Uterus (tissue), 3 donors: ENCODE measurements at regions not wholly inside any gene's neighbourhood (a gene's known extent, or its start where the extent isn't known, plus 50 kb on each side); places are given as distances from the start of the nearest gene placed in this dataset. TPM values are rescaled to one million over a fixed set of nuclear protein-coding genes. Genes with fewer than 3 reads are reported as not detected.

Experiments
- DNase-seq, 2 donors: peaks; one replicate each; pipeline ENCODE4 v3.0.0-alpha.2; 2019 to 2020
- H3K27ac ChIP-seq, 2 donors: fragments of 200-600 bp; sonication (generic); 1 replicate in 1 of 2; 2 replicates in 1 of 2; pipeline ENCODE4 v1.5.1; 2016 to 2018
- H3K27me3 ChIP-seq, 2 donors: fragments of 200-600 bp; sonication (generic); one replicate each; pipeline ENCODE4 v1.5.1; 2018 to 2019; ENCODE audit warnings: control low read depth in 1 of 2
- H3K36me3 ChIP-seq, 2 donors: fragments of 200-600 bp; sonication (generic); one replicate each; pipeline ENCODE4 v1.5.1; 2019; ENCODE audit warnings: control low read depth in 1 of 2
- H3K4me1 ChIP-seq, 2 donors: fragments of 200-600 bp; sonication (generic); one replicate each; pipeline ENCODE4 v1.5.1; 2018 to 2019; ENCODE audit warnings: control low read depth in 1 of 2
- H3K4me3 ChIP-seq, 2 donors: fragments of 200-600 bp; sonication (generic); 1 replicate in 1 of 2; 2 replicates in 1 of 2; pipeline ENCODE4 v1.5.1; 2018 to 2019; ENCODE audit warnings: mild to moderate bottlenecking in 1 of 2
- H3K9me3 ChIP-seq, 2 donors: fragments of 200-600 bp; sonication (generic); one replicate each; pipeline ENCODE4 v1.5.1; 2019; ENCODE audit warnings: control low read depth in 1 of 2
- POLR2A ChIP-seq, 2 donors: fragments of 450-650 bp; IDR thresholded peaks; one replicate each; pipeline ENCODE4 v1.6.1; 2016; ENCODE audit warnings: antibody characterized with exemption in 2 of 2, mild to moderate bottlenecking in 1 of 2, moderate library complexity in 1 of 2
- intact Hi-C: fragments of 100-400 bp; cut with DNase I; formaldehyde crosslinking; loops from one replicate; pipeline ENCODE4 v1.15.1; 2023; ENCODE audit warnings: low total_unique reads
- small RNA-seq: library from RNA; depleted of rRNA; stranded (forward); fragments of <200 nt; gene quantifications from one replicate; pipeline ENCODE3, GENCODE V24; 2016
- TF ChIP-seq, protein P1 (sequence below), 4 experiments: fragments of 200-600 bp in 2 of 4; fragments of 450-650 bp in 2 of 4; sonication (generic) in 2 of 4; IDR thresholded peaks; one replicate each; pipeline ENCODE4 v1.5.1; 2016 to 2019; ENCODE audit warnings: antibody characterized with exemption in 4 of 4, mild to moderate bottlenecking in 2 of 4, moderate library complexity in 1 of 4
- donor health status: DM: yes; HTN: yes; CAD: no.

DNA sequence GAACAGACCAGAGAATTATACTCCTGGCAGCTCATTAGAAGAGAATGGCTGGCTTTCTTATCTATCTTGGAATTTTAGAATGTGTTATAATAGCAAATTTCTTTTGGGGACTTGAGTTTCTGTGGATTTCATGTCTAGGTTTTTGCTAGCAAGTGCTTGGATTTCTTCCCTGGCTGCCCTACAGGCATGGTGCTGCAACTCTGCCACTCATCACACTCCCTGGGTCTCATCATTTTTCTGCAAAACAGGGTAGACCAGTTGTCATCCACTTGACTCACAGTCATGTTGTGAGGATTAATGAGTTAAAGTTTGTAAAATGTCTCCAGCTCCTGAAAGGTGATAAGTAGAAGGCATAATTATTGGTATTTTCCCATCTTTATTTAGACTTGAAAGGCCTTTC, 60.7 kb upstream of the LCORL start:
- intact Hi-C loops, result no loop called here
- no peak for TF ChIP-seq POLR2A (IDR thresholded peaks at IDR 0.05)
- TF ChIP-seq, protein P1, sequence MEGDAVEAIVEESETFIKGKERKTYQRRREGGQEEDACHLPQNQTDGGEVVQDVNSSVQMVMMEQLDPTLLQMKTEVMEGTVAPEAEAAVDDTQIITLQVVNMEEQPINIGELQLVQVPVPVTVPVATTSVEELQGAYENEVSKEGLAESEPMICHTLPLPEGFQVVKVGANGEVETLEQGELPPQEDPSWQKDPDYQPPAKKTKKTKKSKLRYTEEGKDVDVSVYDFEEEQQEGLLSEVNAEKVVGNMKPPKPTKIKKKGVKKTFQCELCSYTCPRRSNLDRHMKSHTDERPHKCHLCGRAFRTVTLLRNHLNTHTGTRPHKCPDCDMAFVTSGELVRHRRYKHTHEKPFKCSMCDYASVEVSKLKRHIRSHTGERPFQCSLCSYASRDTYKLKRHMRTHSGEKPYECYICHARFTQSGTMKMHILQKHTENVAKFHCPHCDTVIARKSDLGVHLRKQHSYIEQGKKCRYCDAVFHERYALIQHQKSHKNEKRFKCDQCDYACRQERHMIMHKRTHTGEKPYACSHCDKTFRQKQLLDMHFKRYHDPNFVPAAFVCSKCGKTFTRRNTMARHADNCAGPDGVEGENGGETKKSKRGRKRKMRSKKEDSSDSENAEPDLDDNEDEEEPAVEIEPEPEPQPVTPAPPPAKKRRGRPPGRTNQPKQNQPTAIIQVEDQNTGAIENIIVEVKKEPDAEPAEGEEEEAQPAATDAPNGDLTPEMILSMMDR (IDR thresholded peaks at IDR 0.05), result no peak
- Histone ChIP-seq H3K27ac (no peak overlapping the region), H3K4me1 (no peaks in the 10 kb centered on the region), H3K27me3 (no peaks in the 10 kb centered on the region), H3K4me3 (no peak overlapping the region), H3K36me3 (no peaks in the 10 kb centered on the region), H3K9me3 (no peaks in the 10 kb centered on the region)
- DNase-seq, result no peak

DNA sequence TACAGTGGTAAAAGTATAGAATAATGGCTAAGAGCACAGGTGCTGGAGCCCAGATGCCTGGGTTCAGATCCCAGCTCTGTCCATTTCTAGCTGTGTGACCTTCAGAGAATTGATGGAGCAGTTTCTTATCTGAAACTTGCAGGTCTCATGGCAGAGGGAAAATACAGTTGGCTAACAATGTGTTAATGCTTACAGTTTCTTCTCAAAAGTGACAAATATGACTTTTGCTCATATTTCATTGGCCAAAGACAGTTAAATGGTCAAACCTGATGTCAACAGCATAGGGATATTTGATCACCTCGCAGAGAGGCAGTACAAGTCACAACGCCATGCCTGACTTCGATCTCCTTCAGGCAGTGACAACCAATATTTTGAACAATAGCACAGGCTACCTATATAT, 60.2 kb upstream of the LCORL start:
- Histone ChIP-seq H3K27ac (no peak overlapping the region), H3K27me3 (no peaks in the 10 kb centered on the region), H3K9me3 (no peaks in the 10 kb centered on the region), H3K4me3 (no peak overlapping the region), H3K36me3 (no peaks in the 10 kb centered on the region), H3K4me1 (no peaks in the 10 kb centered on the region)
- intact Hi-C loops, result no loop called here
- no peak for DNase-seq
- TF ChIP-seq, protein P1 (IDR thresholded peaks at IDR 0.05), result no peak
- no peak for TF ChIP-seq POLR2A (IDR thresholded peaks at IDR 0.05)

- TF ChIP-seq POLR2A (IDR thresholded peaks at IDR 0.05), result no peak
- TF ChIP-seq, protein P1 (IDR thresholded peaks at IDR 0.05), result no peak
- Histone ChIP-seq H3K36me3 (no peaks in the 10 kb centered on the region), H3K9me3 (no peaks in the 10 kb centered on the region), H3K4me1 (no peaks in the 10 kb centered on the region), H3K27ac (no peak overlapping the region), H3K27me3 (no peaks in the 10 kb centered on the region), H3K4me3 (no peak overlapping the region)
- DNase-seq, result no peak
- intact Hi-C loops, result no loop called here
Observed at GRCh38 chr4:18077808-18078207, 56.3 kb upstream of the LCORL start.

DNA sequence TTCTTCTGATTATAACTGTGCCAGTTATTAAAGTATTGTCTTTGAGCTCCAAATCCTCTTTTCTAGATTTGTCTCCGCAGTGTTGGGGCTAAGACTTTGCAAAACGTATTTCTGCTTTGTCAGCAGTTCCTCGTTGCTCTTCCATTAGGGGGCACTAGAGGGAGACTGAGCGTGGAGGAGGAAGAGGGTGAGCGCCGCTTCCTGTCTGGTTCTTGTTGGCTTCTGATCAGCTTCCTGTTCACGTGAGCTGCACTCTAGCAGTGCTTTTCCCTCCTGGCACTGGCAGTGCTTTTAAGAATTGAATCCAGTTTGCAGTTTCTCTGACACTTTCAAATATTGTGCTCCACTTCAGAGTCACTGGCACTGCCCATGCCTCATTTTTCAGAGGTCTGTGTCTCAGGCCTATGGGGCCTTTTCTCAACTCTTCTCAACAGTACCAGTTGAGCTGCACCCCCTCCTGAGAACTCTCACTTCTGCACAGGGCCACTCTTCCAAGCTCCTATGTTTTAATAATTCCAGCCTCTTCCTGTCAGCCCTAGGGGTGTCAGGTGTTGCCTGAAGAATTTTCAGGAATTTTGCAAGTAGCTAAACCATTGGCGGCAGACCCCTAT, 54.4 kb upstream of the LCORL start:
- no peaks in the 10 kb centered on the region for H3K36me3 ChIP-seq
- no peaks in the 10 kb centered on the region for H3K4me1 ChIP-seq
- H3K27me3 ChIP-seq, result no peaks in the 10 kb centered on the region
- no peak overlapping the region for H3K4me3 ChIP-seq
- H3K9me3 ChIP-seq, result no peaks in the 10 kb centered on the region
- TF ChIP-seq, protein P1 (IDR thresholded peaks at IDR 0.05), result peak; percentile 19 to 40 (median 24)
- no peak for TF ChIP-seq POLR2A (IDR thresholded peaks at IDR 0.05)
- intact Hi-C loops, result no loop called here
- DNase-seq, result peak in 1 of 2 donors; percentile 41
- no peak overlapping the region for H3K27ac ChIP-seq

DNA sequence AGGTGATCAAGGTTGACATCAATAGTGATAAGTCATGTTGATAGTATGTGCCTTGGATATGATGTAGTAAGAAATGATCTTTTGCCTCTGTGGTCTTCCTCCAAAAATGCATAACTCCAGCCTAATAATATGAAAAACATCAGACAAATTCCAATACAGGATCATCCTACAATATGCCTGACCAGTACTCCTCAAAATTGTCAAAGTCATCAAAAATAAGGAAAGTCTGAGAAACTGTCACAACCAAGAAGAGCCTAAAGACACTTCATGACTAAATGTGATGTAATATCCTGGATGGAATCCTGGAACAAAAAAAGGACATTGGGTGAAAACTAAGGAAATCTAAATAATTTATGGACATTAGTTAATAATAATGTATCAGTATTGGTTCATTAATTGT, 50.3 kb upstream of the LCORL start:
- no peaks in the 10 kb centered on the region for H3K9me3 ChIP-seq
- no peaks in the 10 kb centered on the region for H3K36me3 ChIP-seq
- TF ChIP-seq POLR2A (IDR thresholded peaks at IDR 0.05), result no peak
- TF ChIP-seq, protein P1 (IDR thresholded peaks at IDR 0.05), result no peak
- intact Hi-C loops, result no loop called here
- no peak overlapping the region for H3K4me3 ChIP-seq
- no peaks in the 10 kb centered on the region for H3K27me3 ChIP-seq
- no peaks in the 10 kb centered on the region for H3K4me1 ChIP-seq
- no peak for DNase-seq
- H3K27ac ChIP-seq, result no peak overlapping the region

Small RNA genes lying in the stretch of these regions (small RNA-seq; reads per million reads assigned to genes)
- not detected for gene RNA5SP157
